GM23248 (cell line): ENCODE measurements at regions not wholly inside any gene's neighbourhood (a gene's known extent, or its start where the extent isn't known, plus 50 kb on each side); places are given as distances from the start of the nearest gene placed in this dataset.

Experiments
- DNase-seq: peaks from one replicate; pipeline ENCODE4 v3.0.0-alpha.2; 2015
- H2AFZ ChIP-seq: fragments of 200-600 bp; sonication (generic); 2 replicates; pipeline ENCODE4 v1.6.1; 2016; ENCODE audit warnings: antibody characterized with exemption
- H3F3A ChIP-seq: fragments of 200-600 bp; sonication (generic); 2 replicates; pipeline ENCODE4 v1.6.1; 2016; ENCODE audit warnings: mild to moderate bottlenecking, antibody characterized with exemption, mixed run types; ENCODE audit not compliant: insufficient read depth
- H3K27ac ChIP-seq: fragments of 200-600 bp; sonication (generic); 2 replicates; pipeline ENCODE4 v1.5.1; 2016; ENCODE audit warnings: mild to moderate bottlenecking
- H3K27me3 ChIP-seq: fragments of 200-600 bp; sonication (generic); replicated peaks from 2 replicates; pipeline ENCODE4 v1.6.1; 2016; ENCODE audit warnings: mild to moderate bottlenecking; ENCODE audit not compliant: insufficient read depth
- H3K36me3 ChIP-seq: fragments of 200-600 bp; sonication (generic); 2 replicates; pipeline ENCODE4 v1.6.1; 2016; ENCODE audit warnings: low read depth, mild to moderate bottlenecking
- H3K4me1 ChIP-seq: fragments of 200-600 bp; sonication (generic); 2 replicates; pipeline ENCODE4 v1.6.1; 2016; ENCODE audit warnings: mild to moderate bottlenecking; ENCODE audit not compliant: insufficient read depth
- H3K4me2 ChIP-seq: fragments of 200-600 bp; sonication (generic); one replicate; pipeline ENCODE4 v1.6.1; 2016; ENCODE audit warnings: mild to moderate bottlenecking; ENCODE audit not compliant: unreplicated experiment
- H3K4me3 ChIP-seq: fragments of 200-600 bp; sonication (generic); 2 replicates; pipeline ENCODE4 v1.5.1; 2016; ENCODE audit warnings: mild to moderate bottlenecking
- H3K79me2 ChIP-seq: fragments of 200-600 bp; sonication (generic); 2 replicates; pipeline ENCODE4 v1.6.1; 2016; ENCODE audit warnings: mild to moderate bottlenecking; ENCODE audit not compliant: insufficient read depth
- H3K9ac ChIP-seq: fragments of 200-600 bp; sonication (generic); 2 replicates; pipeline ENCODE4 v1.6.1; 2016; ENCODE audit warnings: mild to moderate bottlenecking
- H3K9me2 ChIP-seq: fragments of 200-600 bp; sonication (generic); 2 replicates; pipeline ENCODE4 v1.6.1; 2016; ENCODE audit warnings: mixed run types, mild to moderate bottlenecking, moderate library complexity; ENCODE audit not compliant: insufficient read depth
- H3K9me3 ChIP-seq: fragments of 200-600 bp; sonication (generic); one replicate; pipeline ENCODE4 v1.6.1; 2017; ENCODE audit warnings: low read depth
- H4K20me1 ChIP-seq: fragments of 200-600 bp; sonication (generic); 2 replicates; pipeline ENCODE4 v1.6.0; 2016; ENCODE audit not compliant: insufficient read depth
- EZH2 ChIP-seq: fragments of 200-600 bp; sonication (generic); IDR thresholded peaks from 2 replicates; pipeline ENCODE4 v1.6.1; 2018; ENCODE audit warnings: antibody characterized with exemption, mild to moderate bottlenecking; ENCODE audit not compliant: insufficient read depth, poor library complexity, severe bottlenecking
- EZH2phosphoT487 ChIP-seq: fragments of 200-600 bp; sonication (generic); IDR thresholded peaks from 2 replicates; pipeline ENCODE4 v1.6.1; 2018; ENCODE audit warnings: antibody characterized with exemption, moderate library complexity, mild to moderate bottlenecking, low read depth; ENCODE audit not compliant: insufficient read depth
- WGBS, 2 experiments: methylation state at CpG; one replicate each; pipeline ENCODE4 v1.1.6; 2015 to 2017; ENCODE audit warnings: low lambda C conversion rate in 2 of 2, low coverage in 1 of 2; ENCODE audit errors: missing lambda C conversion rate in 2 of 2; 5-methylcytosine and 5-hydroxymethylcytosine counted together
- in situ Hi-C: fragments of 300-500 bp; cut with MboI; formaldehyde crosslinking; loops from 2 replicates; pipeline ENCODE4 v1.15.0; 2020

DNA sequence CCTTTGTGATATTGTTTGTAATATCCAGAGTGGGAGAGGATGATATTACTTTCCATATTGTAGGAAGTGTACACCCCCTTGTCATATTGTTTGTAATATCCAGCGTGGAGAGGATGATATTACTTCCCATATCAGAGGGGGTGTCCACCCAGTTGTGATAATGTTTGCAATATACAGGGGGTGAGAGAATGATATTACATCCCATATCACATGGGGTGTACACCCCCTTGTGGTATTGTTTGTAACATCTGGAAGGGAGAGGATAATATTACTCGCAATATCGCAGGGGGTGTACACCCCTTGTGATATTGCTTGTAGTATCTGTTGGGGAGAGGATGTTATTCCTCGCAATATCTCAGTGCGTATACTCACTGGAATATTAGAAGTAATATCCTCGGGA, 61.5 kb downstream of the PRSS23 start:
- no peak overlapping the region for H3K4me3 ChIP-seq
- 86% methylated on average over 6 of the region's 6 CpGs for WGBS, 2 experiments
- TF ChIP-seq EZH2 (no peak), EZH2phosphoT487 (no peak)
- H3K79me2 ChIP-seq: no peaks in the 10 kb centered on the region
- H3K27ac ChIP-seq: no peak overlapping the region
- H3K9me3 ChIP-seq: no peaks in the 10 kb centered on the region
- H3K27me3 ChIP-seq: no peaks in the 10 kb centered on the region
- H3K9ac ChIP-seq: no peak overlapping the region
- no peak overlapping the region for H2AFZ ChIP-seq
- in situ Hi-C loops: no loop called here
- no peaks in the 10 kb centered on the region for H3K9me2 ChIP-seq
- no peaks in the 10 kb centered on the region for H3K4me1 ChIP-seq
- H3F3A ChIP-seq: no peaks in the 10 kb centered on the region
- no peaks in the 10 kb centered on the region for H3K36me3 ChIP-seq
- H4K20me1 ChIP-seq: no peaks in the 10 kb centered on the region
- H3K4me2 ChIP-seq: no peak overlapping the region
- peak; percentile 7 for DNase-seq

DNA sequence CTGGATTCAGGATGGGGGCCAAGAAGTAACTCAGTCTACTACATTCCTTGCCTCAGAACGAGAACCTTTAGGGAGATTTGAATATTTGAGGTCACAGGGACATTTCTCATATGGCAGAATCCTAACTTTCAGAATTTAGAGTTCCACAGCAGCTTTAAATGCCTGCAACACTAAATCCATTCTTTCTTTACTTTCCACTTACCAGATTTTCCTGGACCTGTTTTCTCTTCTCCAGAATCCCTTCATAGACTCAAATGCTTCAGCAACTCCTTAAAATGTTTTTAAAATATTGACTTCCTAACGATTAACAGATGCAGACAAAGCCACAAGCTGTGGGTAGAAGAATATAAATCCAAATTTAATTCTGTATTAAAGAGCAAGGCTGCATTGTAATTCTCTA, 63.1 kb downstream of the PRSS23 start:
- 0 to 12% methylated on average over 2 of the region's 2 CpGs for WGBS, 2 experiments
- Histone ChIP-seq H3K9ac (no peak overlapping the region), H3F3A (no peaks in the 10 kb centered on the region), H3K4me2 (no peak overlapping the region), H4K20me1 (no peaks in the 10 kb centered on the region), H3K27ac (no peak overlapping the region), H3K79me2 (no peaks in the 10 kb centered on the region), H3K9me3 (no peaks in the 10 kb centered on the region), H3K4me1 (no peaks in the 10 kb centered on the region), H3K4me3 (no peak overlapping the region), H3K36me3 (no peaks in the 10 kb centered on the region), H3K27me3 (no peaks in the 10 kb centered on the region), H3K9me2 (no peaks in the 10 kb centered on the region), H2AFZ (no peak overlapping the region)
- TF ChIP-seq EZH2 (no peak), EZH2phosphoT487 (no peak)
- in situ Hi-C loops: no loop called here
- no peak for DNase-seq

DNA sequence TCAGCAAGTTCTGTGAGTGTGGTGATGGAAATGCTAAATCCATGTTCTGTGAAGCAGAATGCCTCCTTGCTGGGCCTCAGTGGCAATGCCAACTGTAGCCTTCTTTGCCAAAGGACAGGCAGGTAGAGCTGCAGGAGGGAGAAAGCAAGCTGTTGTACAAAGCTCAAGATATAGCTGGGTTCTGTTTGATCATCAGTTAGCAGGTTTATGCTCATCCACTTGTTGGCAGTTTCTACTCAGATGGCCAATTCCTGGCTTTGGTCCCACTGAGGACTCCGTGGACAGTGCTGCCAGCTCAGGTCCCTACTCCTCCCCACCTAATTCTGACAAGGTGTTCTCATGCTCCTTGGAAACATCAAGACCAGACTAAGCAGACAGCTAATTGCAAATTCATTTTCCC, 65.1 kb downstream of the PRSS23 start:
- H3K4me2 ChIP-seq: no peak overlapping the region
- no peak overlapping the region for H3K9ac ChIP-seq
- 71 to 84% methylated on average over 1 of the region's 1 CpG for WGBS, 2 experiments
- H3K79me2 ChIP-seq: no peaks in the 10 kb centered on the region
- DNase-seq: no peak
- H3K9me3 ChIP-seq: no peaks in the 10 kb centered on the region
- H3F3A ChIP-seq: no peaks in the 10 kb centered on the region
- H3K36me3 ChIP-seq: no peaks in the 10 kb centered on the region
- in situ Hi-C loops: no loop called here
- H3K4me3 ChIP-seq: no peak overlapping the region
- no peak overlapping the region for H3K27ac ChIP-seq
- TF ChIP-seq EZH2: no peak
- no peak for TF ChIP-seq EZH2phosphoT487
- H2AFZ ChIP-seq: no peak overlapping the region
- H3K27me3 ChIP-seq: no peaks in the 10 kb centered on the region
- H3K9me2 ChIP-seq: no peaks in the 10 kb centered on the region
- no peaks in the 10 kb centered on the region for H4K20me1 ChIP-seq
- H3K4me1 ChIP-seq: peaks cover 7% of the 10 kb centered on the region

DNA sequence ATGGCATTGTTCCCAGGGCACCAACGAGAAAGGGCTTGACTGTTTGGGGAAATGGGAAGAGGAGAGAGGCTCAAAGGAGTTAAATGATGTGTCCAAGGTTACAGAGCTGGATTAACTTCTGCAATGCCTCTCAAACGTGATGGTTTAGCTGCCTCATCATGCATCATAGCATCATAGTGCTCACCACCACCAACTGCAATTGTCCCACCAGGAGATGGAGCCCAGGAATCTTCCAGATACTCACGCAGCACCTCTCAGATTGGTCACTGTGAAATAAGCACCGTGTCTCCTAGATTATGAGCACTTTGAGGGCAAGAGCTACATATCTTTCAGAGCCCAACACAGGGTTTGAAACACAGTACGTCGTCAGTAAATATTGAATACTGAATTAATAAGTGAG, 69.2 kb downstream of the PRSS23 start:
- in situ Hi-C loops: no loop called here
- H3K79me2 ChIP-seq: no peaks in the 10 kb centered on the region
- peak; percentile 72 for DNase-seq
- no peak overlapping the region for H3K4me3 ChIP-seq
- H3K36me3 ChIP-seq: no peaks in the 10 kb centered on the region
- peak overlapping the region; percentile 48 for H3K27ac ChIP-seq
- no peaks in the 10 kb centered on the region for H4K20me1 ChIP-seq
- no peaks in the 10 kb centered on the region for H3K9me3 ChIP-seq
- peak overlapping the region; percentile 53 for H3K4me2 ChIP-seq
- H3K9me2 ChIP-seq: no peaks in the 10 kb centered on the region
- H3F3A ChIP-seq: no peaks in the 10 kb centered on the region
- H3K9ac ChIP-seq: peak overlapping the region; percentile 42
- H2AFZ ChIP-seq: peak overlapping the region; percentile 72
- 11 to 16% methylated on average over 6 of the region's 6 CpGs for WGBS, 2 experiments
- no peaks in the 10 kb centered on the region for H3K27me3 ChIP-seq
- peaks cover 9% of the 10 kb centered on the region for H3K4me1 ChIP-seq
- TF ChIP-seq EZH2phosphoT487: no peak
- no peak for TF ChIP-seq EZH2
